ENCODE measurements at regions not wholly inside any gene's neighbourhood (a gene's known extent, or its start where the extent isn't known, plus 50 kb on each side); places are given as distances from the start of the nearest gene placed in this dataset.
"Not testable (repeated sequence)": the region's sequence is repeated elsewhere in the genome, so short reads cannot be mapped to it uniquely, and the experiment has no call there.

DNA sequence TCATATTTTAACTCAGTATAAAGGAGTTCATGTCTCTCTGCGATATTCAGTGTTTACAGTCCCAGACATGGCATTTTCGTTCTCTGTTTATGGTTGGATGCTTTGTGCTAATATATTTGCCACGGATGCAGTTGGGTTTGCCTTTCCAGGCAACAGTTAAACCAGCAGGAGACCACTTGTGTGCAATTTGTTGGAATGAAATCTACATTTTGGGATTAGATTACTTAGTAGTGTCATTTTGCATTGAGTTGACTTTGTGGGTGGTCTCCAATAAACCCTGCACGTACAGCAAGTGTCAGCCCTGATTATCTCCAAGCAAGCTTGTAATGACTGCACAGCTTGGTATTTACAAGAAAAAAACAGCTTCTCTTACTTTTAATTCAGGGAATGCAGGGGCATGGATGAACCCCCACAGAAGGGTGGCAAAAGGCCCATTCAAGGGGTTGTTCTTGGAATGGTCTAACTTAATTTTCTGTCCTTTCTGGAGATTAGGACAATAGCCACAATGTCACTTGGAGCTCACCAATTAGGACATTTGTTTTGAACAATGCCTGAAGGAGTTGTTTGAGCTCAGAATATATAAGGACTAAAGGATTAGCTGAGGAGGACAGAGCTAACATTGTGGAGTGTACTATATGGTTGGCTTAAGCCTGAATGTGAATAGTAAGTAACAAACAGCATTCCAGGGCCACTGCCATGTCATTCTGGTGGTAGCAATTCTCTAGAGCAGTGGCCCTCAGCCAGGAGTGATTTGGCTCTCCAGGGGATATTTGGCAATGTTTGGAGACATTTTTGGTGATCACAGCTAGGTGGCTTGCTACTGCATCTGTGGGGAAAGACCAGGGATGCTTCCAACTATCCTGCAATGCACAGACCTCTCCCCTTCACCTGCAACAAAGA is 121.5 kb downstream of the SLC4A3 start:
- TF ChIP-seq, protein P1, sequence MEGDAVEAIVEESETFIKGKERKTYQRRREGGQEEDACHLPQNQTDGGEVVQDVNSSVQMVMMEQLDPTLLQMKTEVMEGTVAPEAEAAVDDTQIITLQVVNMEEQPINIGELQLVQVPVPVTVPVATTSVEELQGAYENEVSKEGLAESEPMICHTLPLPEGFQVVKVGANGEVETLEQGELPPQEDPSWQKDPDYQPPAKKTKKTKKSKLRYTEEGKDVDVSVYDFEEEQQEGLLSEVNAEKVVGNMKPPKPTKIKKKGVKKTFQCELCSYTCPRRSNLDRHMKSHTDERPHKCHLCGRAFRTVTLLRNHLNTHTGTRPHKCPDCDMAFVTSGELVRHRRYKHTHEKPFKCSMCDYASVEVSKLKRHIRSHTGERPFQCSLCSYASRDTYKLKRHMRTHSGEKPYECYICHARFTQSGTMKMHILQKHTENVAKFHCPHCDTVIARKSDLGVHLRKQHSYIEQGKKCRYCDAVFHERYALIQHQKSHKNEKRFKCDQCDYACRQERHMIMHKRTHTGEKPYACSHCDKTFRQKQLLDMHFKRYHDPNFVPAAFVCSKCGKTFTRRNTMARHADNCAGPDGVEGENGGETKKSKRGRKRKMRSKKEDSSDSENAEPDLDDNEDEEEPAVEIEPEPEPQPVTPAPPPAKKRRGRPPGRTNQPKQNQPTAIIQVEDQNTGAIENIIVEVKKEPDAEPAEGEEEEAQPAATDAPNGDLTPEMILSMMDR (IDR thresholded peaks at IDR 0.05; ENCODE audit: insufficient read depth, missing control alignments): no peak
- DNase-seq (ENCODE audit: insufficient read length, low spot score) (no peak), FAIRE-seq (no peak)

DNA sequence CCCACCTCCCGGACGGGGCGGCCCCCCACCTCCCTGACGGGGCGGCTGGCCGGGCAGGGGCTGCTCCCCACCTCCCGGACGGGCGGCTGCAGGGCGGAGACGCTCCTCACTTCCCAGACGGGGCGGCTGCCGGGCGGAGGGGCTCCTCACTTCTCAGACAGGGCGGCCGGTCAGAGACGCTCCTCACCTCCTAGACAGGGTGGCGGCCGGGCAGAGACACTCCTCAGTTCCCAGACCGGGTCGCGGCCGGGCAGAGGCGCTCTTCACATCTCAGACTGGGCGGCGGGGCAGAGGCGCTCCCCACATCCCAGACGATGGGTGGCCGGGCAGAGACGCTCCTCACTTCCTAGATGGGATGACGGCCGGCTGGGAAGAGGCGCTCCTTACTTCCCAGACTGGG is 123.7 kb downstream of the SLC4A3 start:
- not testable (repeated sequence) for FAIRE-seq; DNase-seq (ENCODE audit: insufficient read length, low spot score)

DNA sequence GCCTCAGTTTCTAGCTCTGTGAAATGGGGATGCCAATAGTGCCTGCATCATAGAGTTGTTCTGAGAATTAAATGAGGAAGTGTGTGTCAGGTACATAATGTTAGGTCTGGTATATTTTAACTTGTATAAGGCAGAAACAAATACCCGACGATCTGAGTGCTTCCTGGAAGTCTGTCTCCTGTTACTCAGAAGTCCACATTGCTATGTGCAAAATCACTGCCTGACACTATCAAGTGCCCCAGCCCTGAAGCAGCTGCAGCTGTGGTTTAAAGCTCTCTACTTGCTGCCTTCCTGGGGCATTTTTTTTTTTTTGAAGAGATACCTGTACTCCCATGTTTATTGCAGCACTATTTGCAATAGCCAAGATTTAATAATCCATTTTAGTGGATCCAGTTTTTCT is 125.3 kb downstream of the SLC4A3 start:
- DNase-seq (ENCODE audit: insufficient read length, low spot score) (no peak), FAIRE-seq (no peak)
- TF ChIP-seq, protein P1 (IDR thresholded peaks at IDR 0.05; ENCODE audit: insufficient read depth, missing control alignments): no peak

DNA sequence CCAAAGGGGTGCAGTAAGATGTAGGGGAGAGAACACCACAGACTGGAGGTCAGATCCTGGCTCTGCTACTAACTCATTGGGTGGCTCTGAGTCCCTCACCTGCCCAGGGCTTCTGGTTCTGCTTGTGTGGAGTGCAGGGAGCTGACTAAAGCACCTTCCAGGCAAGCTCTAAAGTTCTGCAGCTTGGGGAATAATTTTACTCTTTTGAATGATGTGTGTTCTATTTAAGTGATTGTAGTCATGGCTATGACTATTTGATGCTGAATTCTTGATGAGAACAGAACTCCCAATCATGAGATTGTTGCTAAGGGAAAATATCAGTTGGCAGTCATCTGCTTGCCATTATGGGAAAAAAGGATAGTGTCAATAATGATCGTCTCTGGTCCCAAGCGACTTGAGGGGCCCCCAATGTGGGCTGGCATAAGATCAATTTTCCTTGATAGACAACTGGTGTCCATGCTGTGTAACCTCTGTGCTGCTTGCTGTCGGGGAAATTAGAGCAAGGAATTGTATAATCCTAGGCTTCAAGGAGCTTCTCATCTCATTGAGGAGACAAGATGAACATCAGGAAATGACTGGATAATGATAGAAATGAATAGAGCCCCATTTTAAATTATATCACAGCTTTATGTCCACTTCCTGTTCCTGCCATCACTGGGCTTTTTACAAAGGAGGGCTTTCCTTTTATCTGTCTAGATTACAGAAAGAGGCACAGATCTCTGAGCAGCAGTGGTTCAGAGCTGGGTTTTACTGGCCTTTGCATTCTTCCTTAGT is 131.7 kb downstream of the SLC4A3 start:
- FAIRE-seq: no peak
- DNase-seq (ENCODE audit: insufficient read length, low spot score): no peak
- TF ChIP-seq, protein P1 (IDR thresholded peaks at IDR 0.05; ENCODE audit: insufficient read depth, missing control alignments): no peak

DNA sequence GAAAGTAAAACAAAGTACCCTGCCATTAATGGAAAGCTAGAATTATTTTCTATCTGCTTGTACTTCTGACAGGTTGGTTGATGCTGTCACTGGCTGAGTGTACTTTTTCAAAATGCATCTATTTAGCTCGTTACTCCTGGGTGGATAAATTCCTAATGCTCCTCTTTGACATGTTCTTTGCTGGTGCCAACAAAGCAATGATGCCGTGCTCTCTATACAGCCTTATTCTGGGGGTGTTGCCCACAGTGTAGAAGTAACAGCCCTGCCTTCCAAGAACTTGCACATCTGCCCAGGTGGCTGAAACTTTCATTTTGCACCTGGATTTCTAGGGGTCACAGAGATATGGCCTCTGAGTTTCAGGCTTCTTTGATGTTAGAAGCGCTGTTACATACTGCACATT is 132.4 kb downstream of the SLC4A3 start:
- no peak for FAIRE-seq
- DNase-seq (ENCODE audit: insufficient read length, low spot score): no peak
- TF ChIP-seq, protein P1 (IDR thresholded peaks at IDR 0.05; ENCODE audit: insufficient read depth, missing control alignments): no peak

DNA sequence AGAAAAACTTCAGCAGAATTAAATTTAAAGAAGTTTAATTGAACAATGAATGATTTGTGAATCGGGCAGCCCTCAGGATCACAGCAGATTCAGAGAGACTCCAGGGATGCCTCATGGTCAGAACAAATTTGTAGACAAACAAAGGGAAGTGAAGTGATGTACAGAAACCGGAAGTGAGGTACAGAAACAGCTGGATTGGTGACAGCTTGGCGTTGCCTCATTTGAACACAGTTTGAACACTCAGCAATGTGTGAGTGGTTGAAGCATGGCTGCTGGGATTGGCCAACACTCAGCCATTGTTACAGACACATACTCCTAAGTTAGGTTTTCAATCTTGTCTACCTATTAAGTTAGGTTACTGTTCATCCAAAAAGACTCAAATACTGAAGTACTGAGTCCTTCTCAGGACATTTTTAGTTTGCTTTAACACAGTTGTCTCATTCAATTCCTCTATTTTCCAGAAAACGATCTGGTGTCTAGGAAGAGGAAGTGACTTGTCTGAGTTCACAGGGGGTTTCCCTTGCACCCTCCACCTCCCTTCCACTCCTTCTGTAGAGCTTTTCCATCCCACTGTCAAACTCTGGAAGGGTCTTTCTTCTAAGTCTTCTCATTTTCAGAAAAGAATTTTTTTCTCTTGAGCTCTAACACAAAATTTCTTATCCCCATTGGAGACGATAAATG is 137.9 kb downstream of the SLC4A3 start:
- TF ChIP-seq, protein P1 (IDR thresholded peaks at IDR 0.05; ENCODE audit: insufficient read depth, missing control alignments): no peak
- FAIRE-seq (no peak), DNase-seq (ENCODE audit: insufficient read length, low spot score) (no peak)

DNA sequence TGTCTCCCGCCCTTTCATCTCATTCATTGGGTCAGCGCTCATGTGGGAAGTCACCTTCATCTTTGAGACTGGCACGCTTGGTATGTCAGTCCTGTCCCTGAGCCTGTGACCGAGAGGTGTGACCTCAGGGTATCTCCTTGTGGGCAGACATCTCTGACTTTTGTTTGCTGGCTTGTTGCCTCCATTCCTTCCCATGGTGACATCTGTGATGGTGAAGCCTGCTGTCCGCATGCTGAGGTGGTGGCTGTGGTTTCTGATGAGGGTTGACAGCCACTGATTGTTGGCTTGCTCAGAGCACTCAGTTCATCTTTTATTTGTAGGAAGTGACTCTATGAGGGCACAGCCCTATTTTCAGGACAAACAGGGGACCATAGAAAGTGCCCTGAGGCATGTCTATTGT is 139.2 kb downstream of the SLC4A3 start:
- TF ChIP-seq, protein P1 (IDR thresholded peaks at IDR 0.05; ENCODE audit: insufficient read depth, missing control alignments): no peak
- FAIRE-seq (no peak), DNase-seq (ENCODE audit: insufficient read length, low spot score) (no peak)
